Bronchial epithelial cell (primary cell): ENCODE measurements at regions not wholly inside any gene's neighbourhood (a gene's known extent, or its start where the extent isn't known, plus 50 kb on each side); places are given as distances from the start of the nearest gene placed in this dataset.

ENCODE experiments used
- DNase-seq: peaks from one replicate; pipeline ENCODE4 v3.0.0-alpha.2; 2010; ENCODE audit warnings: low read depth
- FAIRE-seq: peaks from 2 replicates; lab custom pipeline; 2011; peaks lifted over from hg19 to GRCh38; lab: Jason Lieb, UNC
- H3K27me3 ChIP-seq: 2 replicates; pipeline ENCODE4 v1.5.1; 2011; ENCODE audit warnings: low read length; ENCODE audit not compliant: control insufficient read depth, insufficient read depth
- H3K36me3 ChIP-seq: 2 replicates; pipeline ENCODE4 v1.5.1; 2011; ENCODE audit warnings: low read length; ENCODE audit not compliant: control insufficient read depth, insufficient read depth
- H3K4me3 ChIP-seq: 2 replicates; pipeline ENCODE4 v1.5.1; 2011; ENCODE audit warnings: mild to moderate bottlenecking, low read depth, low read length, control low read depth
- CTCF ChIP-seq: IDR thresholded peaks from 2 replicates; pipeline ENCODE4 v1.5.1; 2011; ENCODE audit warnings: mild to moderate bottlenecking, moderate library complexity, low read length, control low read depth, inconsistent platforms; ENCODE audit not compliant: insufficient read depth, severe bottlenecking

GRCh38 chr2:850429-850828 is 100.2 kb upstream of the SNTG2 start:
- FAIRE-seq (no peak), DNase-seq (peak; percentile 2)
- Histone ChIP-seq H3K27me3 (no peaks in the 10 kb centered on the region), H3K4me3 (no peak overlapping the region), H3K36me3 (no peaks in the 10 kb centered on the region)
- no peak for TF ChIP-seq CTCF

- H3K36me3 ChIP-seq, result no peaks in the 10 kb centered on the region
- no peaks in the 10 kb centered on the region for H3K27me3 ChIP-seq
- no peak for TF ChIP-seq CTCF
- DNase-seq, result no peak
- H3K4me3 ChIP-seq, result no peak overlapping the region
- FAIRE-seq, result no peak
These were observed 102.5 kb upstream of the SNTG2 start for GRCh38 chr2:848099-848498.

- Histone ChIP-seq H3K27me3 (no peaks in the 10 kb centered on the region), H3K36me3 (no peaks in the 10 kb centered on the region), H3K4me3 (no peak overlapping the region)
- no peak for TF ChIP-seq CTCF
- FAIRE-seq (no peak), DNase-seq (no peak)
These were observed 103.0 kb upstream of the SNTG2 start for GRCh38 chr2:847669-848068.

- TF ChIP-seq CTCF, result no peak
- DNase-seq (no peak), FAIRE-seq (no peak)
- no peaks in the 10 kb centered on the region for H3K27me3 ChIP-seq
- H3K36me3 ChIP-seq, result no peaks in the 10 kb centered on the region
- no peak overlapping the region for H3K4me3 ChIP-seq
These were observed 105.9 kb upstream of the SNTG2 start for GRCh38 chr2:844715-845114.

- no peak for DNase-seq
- TF ChIP-seq CTCF, result no peak
- H3K4me3 ChIP-seq, result no peak overlapping the region
- no peak for FAIRE-seq
- no peaks in the 10 kb centered on the region for H3K27me3 ChIP-seq
- no peaks in the 10 kb centered on the region for H3K36me3 ChIP-seq
These were observed 108.4 kb upstream of the SNTG2 start for GRCh38 chr2:842151-842803.

GRCh38 chr2:841036-841435 is 109.6 kb upstream of the SNTG2 start:
- no peak for FAIRE-seq
- TF ChIP-seq CTCF, result no peak

More at GRCh38 chr2:841036-841435, 109.6 kb upstream of the SNTG2 start:
- Histone ChIP-seq H3K36me3 (no peaks in the 10 kb centered on the region), H3K4me3 (no peak overlapping the region), H3K27me3 (no peaks in the 10 kb centered on the region)
- DNase-seq, result no peak
